ENCODE measurements at regions not wholly inside any gene's neighbourhood (a gene's known extent, or its start where the extent isn't known, plus 50 kb on each side); places are given as distances from the start of the nearest gene placed in this dataset.
"Not testable (repeated sequence)": the region's sequence is repeated elsewhere in the genome, so short reads cannot be mapped to it uniquely, and the experiment has no call there.

DNA sequence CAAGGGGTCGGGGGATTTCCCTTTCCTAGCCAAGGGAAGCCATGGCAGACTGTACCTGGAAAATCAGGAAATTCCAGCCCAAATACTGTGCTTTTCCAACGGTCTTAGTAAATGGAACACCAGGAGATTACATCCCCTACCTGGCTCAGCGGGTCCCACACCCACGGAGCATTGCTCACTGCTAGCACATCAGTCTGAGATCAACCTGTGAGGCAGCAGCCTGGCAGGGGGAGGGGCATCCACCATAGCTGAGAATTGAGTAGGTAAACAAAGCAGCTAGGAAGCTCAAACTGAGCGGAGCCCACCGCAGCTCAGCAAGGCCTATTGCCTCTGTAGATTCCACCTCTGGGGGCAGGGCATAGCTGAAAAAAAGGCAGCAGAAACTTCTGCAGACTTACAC is 192.0 kb downstream of the ETAA1 start:
- not testable (repeated sequence) for H3K27ac Mint-ChIP-seq; H3K36me3 Mint-ChIP-seq (ENCODE audit: insufficient read depth); H3K4me3 Mint-ChIP-seq; H3K4me1 Mint-ChIP-seq (ENCODE audit: low read depth in 2 of 2); ATAC-seq (replicated peaks); DNase-seq; H3K27me3 Mint-ChIP-seq
- peaks cover 11 to 14% of the 10 kb centered on the region in 2 donors for H3K9me3 Mint-ChIP-seq

GRCh38 chr2:67594522-67594921 is 197.4 kb downstream of the ETAA1 start:
- not testable (repeated sequence) for H3K27me3 Mint-ChIP-seq; H3K27ac Mint-ChIP-seq; DNase-seq; H3K36me3 Mint-ChIP-seq (ENCODE audit: insufficient read depth); ATAC-seq (replicated peaks); H3K4me3 Mint-ChIP-seq; H3K9me3 Mint-ChIP-seq; H3K4me1 Mint-ChIP-seq (ENCODE audit: low read depth in 2 of 2)

DNA sequence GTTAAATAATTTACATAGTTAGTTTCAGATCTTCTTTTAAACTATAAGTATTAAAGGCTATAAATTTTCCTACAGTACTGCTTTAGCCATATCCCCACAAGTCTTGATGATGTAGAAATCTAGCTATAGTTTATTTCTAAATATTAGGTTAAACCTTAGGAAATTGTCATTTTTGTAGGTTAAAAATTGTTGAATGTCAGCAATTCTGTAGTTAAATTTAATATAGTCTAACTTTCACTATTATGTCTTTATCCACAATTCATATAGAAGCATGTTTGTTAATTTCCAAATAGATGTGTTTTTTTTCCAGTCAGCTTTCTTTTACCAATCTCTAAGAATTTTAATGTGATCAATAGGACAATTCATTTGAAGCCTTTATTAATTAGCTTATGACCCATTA is 199.7 kb downstream of the ETAA1 start:
- H3K36me3 Mint-ChIP-seq (ENCODE audit: insufficient read depth), result no peaks in the 10 kb centered on the region
- H3K4me3 Mint-ChIP-seq, result no peak overlapping the region
- DNase-seq (no peak), ATAC-seq (replicated peaks) (no peak)
- H3K27me3 Mint-ChIP-seq, result no peaks in the 10 kb centered on the region
- peaks cover 0 to 2% of the 10 kb centered on the region in 2 donors for H3K9me3 Mint-ChIP-seq
- no peak overlapping the region for H3K27ac Mint-ChIP-seq
- H3K4me1 Mint-ChIP-seq (ENCODE audit: low read depth in 2 of 2), result no peaks in the 10 kb centered on the region

DNA sequence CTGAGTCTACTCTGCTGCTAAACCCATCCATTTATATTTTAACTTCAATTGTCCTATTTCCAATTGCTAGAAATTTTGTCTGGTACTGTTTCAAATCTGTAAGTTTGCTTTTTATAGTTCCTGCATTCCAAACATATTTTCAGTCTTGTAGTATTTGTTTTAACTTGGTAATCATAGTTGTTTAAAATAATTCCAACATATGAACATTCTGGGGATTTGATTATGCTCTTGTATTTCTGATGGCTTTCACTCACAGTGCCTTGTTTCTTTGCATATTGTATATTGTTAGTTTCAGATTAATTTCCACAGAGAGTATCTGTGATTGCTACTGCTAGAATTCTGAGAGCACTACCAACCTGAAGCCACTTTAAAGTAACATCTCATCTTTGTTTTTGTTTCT is 202.4 kb downstream of the ETAA1 start:
- Mint-ChIP-seq H3K9me3 (no peaks in the 10 kb centered on the region), H3K36me3 (ENCODE audit: insufficient read depth) (no peaks in the 10 kb centered on the region), H3K27ac (no peak overlapping the region), H3K4me1 (ENCODE audit: low read depth in 2 of 2) (no peaks in the 10 kb centered on the region), H3K4me3 (no peak overlapping the region), H3K27me3 (no peaks in the 10 kb centered on the region)
- no peak for ATAC-seq (replicated peaks)
- DNase-seq, result no peak

DNA sequence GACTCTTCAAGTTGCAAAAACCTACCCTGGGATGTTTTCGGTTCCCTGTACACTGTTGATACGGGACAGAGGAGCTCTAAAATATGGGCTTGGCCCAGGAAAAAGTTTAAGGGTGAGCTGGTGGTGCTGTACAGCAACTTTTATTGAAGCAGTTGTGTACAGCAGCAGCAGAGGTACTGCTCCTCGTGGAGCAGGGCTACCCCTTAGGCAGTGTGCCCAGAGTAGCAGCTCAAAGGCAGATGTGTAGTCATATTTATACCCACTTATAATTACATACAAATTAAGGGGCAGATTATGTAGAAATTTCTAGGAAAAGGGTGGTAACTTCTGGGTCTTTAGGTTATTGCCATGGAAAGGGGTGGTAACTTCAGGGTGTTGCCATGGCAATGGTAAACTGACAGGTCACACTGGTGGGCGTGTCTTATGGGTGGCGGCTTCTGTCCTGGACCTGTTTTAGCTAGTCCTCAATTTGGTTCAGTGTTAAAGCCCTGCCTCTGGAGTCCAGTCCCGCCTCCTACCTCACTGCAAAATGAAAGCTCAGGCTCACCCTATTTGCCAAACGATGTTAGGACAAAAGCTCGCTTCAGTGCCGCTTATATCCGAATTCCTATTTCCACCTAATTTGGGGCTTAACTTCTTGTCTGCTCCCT is 203.2 kb downstream of the ETAA1 start:
- no peaks in the 10 kb centered on the region for H3K9me3 Mint-ChIP-seq
- no peak overlapping the region for H3K4me3 Mint-ChIP-seq
- DNase-seq (no peak), ATAC-seq (replicated peaks) (no peak)
- no peak overlapping the region for H3K27ac Mint-ChIP-seq
- H3K4me1 Mint-ChIP-seq (ENCODE audit: low read depth in 2 of 2), result no peaks in the 10 kb centered on the region
- H3K27me3 Mint-ChIP-seq, result no peaks in the 10 kb centered on the region
- H3K36me3 Mint-ChIP-seq (ENCODE audit: insufficient read depth), result no peaks in the 10 kb centered on the region

- H3K27ac Mint-ChIP-seq, result no peak overlapping the region
- ATAC-seq (replicated peaks) (no peak), DNase-seq (no peak)
- H3K9me3 Mint-ChIP-seq, result no peaks in the 10 kb centered on the region
- no peaks in the 10 kb centered on the region for H3K27me3 Mint-ChIP-seq
- no peaks in the 10 kb centered on the region for H3K36me3 Mint-ChIP-seq (ENCODE audit: insufficient read depth)
- H3K4me3 Mint-ChIP-seq, result no peak overlapping the region
- H3K4me1 Mint-ChIP-seq (ENCODE audit: low read depth in 2 of 2), result no peaks in the 10 kb centered on the region
Observed at GRCh38 chr2:67600946-67601345, 203.8 kb downstream of the ETAA1 start.

DNA sequence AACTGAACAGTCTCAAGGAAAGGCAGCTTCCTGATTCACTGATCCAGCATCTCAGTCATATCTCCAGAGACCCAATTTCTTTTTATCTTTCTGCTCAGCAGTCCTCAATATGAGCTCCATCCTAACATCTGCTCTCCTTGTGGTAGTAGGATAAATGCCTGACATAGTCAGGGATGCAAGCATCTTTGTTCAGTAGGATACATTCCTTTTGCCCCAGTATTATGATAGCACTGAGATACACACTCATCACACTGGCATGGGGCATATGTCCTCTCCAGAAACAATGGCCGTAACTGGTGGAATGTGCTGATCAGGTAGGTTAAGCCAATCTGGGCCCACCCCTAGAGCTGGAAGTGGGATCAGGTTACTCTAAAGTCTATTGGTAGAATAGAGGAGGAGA is 207.2 kb downstream of the ETAA1 start:
- Mint-ChIP-seq H3K9me3 (no peaks in the 10 kb centered on the region), H3K27me3 (no peaks in the 10 kb centered on the region), H3K36me3 (ENCODE audit: insufficient read depth) (no peaks in the 10 kb centered on the region), H3K4me1 (ENCODE audit: low read depth in 2 of 2) (no peaks in the 10 kb centered on the region), H3K4me3 (no peak overlapping the region), H3K27ac (no peak overlapping the region)
- DNase-seq, result no peak
- no peak for ATAC-seq (replicated peaks)

- ATAC-seq (replicated peaks) (no peak), DNase-seq (no peak)
- H3K36me3 Mint-ChIP-seq (ENCODE audit: insufficient read depth), result no peaks in the 10 kb centered on the region
- peaks cover 0 to 3% of the 10 kb centered on the region in 2 donors for H3K9me3 Mint-ChIP-seq
- no peak overlapping the region for H3K4me3 Mint-ChIP-seq
- no peak overlapping the region for H3K27ac Mint-ChIP-seq
- no peaks in the 10 kb centered on the region for H3K27me3 Mint-ChIP-seq
- no peaks in the 10 kb centered on the region for H3K4me1 Mint-ChIP-seq (ENCODE audit: low read depth in 2 of 2)
Observed at GRCh38 chr2:67612576-67613042, 215.5 kb downstream of the ETAA1 start.

- H3K4me3 Mint-ChIP-seq, result no peak overlapping the region
- H3K4me1 Mint-ChIP-seq (ENCODE audit: low read depth in 2 of 2), result no peaks in the 10 kb centered on the region
- peaks cover 0 to 3% of the 10 kb centered on the region in 2 donors for H3K9me3 Mint-ChIP-seq
- no peaks in the 10 kb centered on the region for H3K36me3 Mint-ChIP-seq (ENCODE audit: insufficient read depth)
- ATAC-seq (replicated peaks) (no peak), DNase-seq (no peak)
- no peaks in the 10 kb centered on the region for H3K27me3 Mint-ChIP-seq
- no peak overlapping the region for H3K27ac Mint-ChIP-seq
Observed at GRCh38 chr2:67613227-67613626, 216.1 kb downstream of the ETAA1 start.

DNA sequence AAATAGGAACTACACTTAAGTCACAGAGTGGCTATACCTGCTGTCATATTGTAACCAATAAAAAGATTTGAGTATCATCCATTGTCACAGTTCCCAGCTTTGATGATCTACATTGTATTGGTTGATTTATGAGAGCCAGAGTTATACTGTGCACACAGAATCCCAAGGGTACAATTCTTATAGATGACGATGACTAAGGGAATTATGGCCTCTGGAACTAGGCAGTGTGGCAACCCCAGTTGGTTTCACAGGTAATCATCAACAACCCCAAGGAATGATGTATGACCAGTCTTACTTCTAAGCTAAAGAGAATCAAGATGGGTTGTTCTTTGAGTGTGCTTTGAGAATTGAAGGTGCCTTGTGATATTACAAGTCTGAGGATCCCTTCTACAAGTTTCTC is 217.3 kb downstream of the ETAA1 start:
- no peaks in the 10 kb centered on the region for H3K36me3 Mint-ChIP-seq (ENCODE audit: insufficient read depth)
- H3K9me3 Mint-ChIP-seq, result peaks cover 0 to 3% of the 10 kb centered on the region in 2 donors
- H3K4me1 Mint-ChIP-seq (ENCODE audit: low read depth in 2 of 2), result no peaks in the 10 kb centered on the region
- DNase-seq (no peak), ATAC-seq (replicated peaks) (no peak)
- no peak overlapping the region for H3K4me3 Mint-ChIP-seq
- H3K27ac Mint-ChIP-seq, result no peak overlapping the region
- H3K27me3 Mint-ChIP-seq, result no peaks in the 10 kb centered on the region

- Mint-ChIP-seq H3K9me3 (no peaks in the 10 kb centered on the region), H3K36me3 (ENCODE audit: insufficient read depth) (no peaks in the 10 kb centered on the region), H3K4me3 (no peak overlapping the region), H3K27ac (no peak overlapping the region), H3K27me3 (no peaks in the 10 kb centered on the region), H3K4me1 (ENCODE audit: low read depth in 2 of 2) (no peaks in the 10 kb centered on the region)
- ATAC-seq (replicated peaks) (no peak), DNase-seq (no peak)
Observed at GRCh38 chr2:67616749-67617148, 219.6 kb downstream of the ETAA1 start.

DNA sequence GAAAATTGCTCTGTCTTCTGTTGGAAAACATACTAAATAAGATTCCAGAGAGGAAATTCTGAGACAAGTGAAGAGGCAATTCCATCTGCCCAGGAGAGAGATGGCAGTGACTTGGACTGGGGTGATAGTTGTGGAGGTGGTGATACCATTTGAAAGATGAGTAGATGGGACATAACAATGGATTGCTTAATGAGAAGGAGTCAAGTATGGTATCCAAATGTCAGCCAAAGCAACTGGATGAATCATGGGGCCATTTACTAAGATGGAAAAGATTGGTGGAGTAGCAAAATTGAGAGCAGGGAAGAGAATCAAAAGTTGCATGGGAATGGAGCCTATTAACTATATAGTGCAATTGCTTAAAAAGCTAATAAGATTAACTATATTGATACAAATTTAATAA is 222.1 kb downstream of the ETAA1 start:
- no peak for ATAC-seq (replicated peaks)
- no peaks in the 10 kb centered on the region for H3K9me3 Mint-ChIP-seq
- no peaks in the 10 kb centered on the region for H3K4me1 Mint-ChIP-seq (ENCODE audit: low read depth in 2 of 2)
- H3K4me3 Mint-ChIP-seq, result no peak overlapping the region
- H3K27me3 Mint-ChIP-seq, result no peaks in the 10 kb centered on the region
- H3K36me3 Mint-ChIP-seq (ENCODE audit: insufficient read depth), result no peaks in the 10 kb centered on the region
- H3K27ac Mint-ChIP-seq, result no peak overlapping the region
- DNase-seq, result no peak

GRCh38 chr2:67623741-67624140 is 226.6 kb downstream of the ETAA1 start:
- not testable (repeated sequence) for ATAC-seq (replicated peaks); H3K4me3 Mint-ChIP-seq; H3K4me1 Mint-ChIP-seq (ENCODE audit: low read depth in 2 of 2); H3K36me3 Mint-ChIP-seq (ENCODE audit: insufficient read depth); H3K9me3 Mint-ChIP-seq; H3K27me3 Mint-ChIP-seq; DNase-seq; H3K27ac Mint-ChIP-seq

DNA sequence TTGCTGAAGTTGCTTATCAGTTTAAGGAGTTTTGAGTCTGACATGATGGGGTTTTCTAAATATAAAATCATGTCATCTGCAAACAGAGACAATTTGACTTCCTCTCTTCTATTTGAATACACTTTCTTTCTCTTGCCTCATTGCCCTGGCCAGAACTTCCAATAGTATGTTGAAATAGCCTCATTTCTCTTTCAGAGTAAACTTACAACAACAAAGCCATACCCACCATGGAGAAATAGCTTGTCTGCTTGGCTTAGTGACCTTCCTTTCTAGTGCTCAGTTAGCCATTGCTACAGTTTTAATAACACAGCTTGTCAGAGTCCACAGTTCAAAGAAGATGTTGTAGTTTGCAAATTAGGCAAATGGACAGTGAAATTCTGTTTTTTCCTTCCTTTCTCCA is 228.0 kb downstream of the ETAA1 start:
- Mint-ChIP-seq H3K27me3 (no peaks in the 10 kb centered on the region), H3K4me1 (ENCODE audit: low read depth in 2 of 2) (no peaks in the 10 kb centered on the region), H3K4me3 (no peak overlapping the region), H3K9me3 (peaks cover 0 to 5% of the 10 kb centered on the region in 2 donors), H3K36me3 (ENCODE audit: insufficient read depth) (no peaks in the 10 kb centered on the region), H3K27ac (no peak overlapping the region)
- no peak for DNase-seq
- ATAC-seq (replicated peaks), result no peak
